ENCODE measurements at regions not wholly inside any gene's neighbourhood (a gene's known extent, or its start where the extent isn't known, plus 50 kb on each side); places are given as distances from the start of the nearest gene placed in this dataset.

DNA sequence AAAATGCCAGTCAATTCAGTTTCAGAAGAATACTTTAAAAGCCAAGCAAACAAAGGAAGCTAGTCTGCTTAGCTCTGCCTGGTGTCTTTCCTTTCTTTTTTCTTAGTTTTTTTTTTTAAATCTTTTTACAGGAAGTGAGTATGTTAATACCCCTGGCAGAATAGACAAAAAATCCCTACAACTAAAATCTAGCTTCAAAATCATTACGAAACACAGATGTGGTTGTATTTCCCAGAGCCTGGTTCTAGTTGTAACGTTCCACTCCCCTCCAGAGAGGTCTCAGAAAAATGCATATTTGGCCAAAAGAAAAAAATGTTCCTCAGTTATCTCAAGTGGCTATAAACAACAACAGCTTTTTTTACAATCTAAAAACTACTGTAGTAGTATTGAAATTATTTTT, 202.1 kb upstream of the RND3 start:
- no peaks in the 10 kb centered on the region for H3K27me3 ChIP-seq
- H3K36me3 ChIP-seq, result no peaks in the 10 kb centered on the region
- H3K4me1 ChIP-seq, result no peaks in the 10 kb centered on the region
- no peak overlapping the region for H3K4me3 ChIP-seq
- no peak overlapping the region for H3K27ac ChIP-seq (replicated peaks in 1 of 4)
- TF ChIP-seq CTCF (IDR thresholded peaks at IDR 0.05) (no peak), EP300 (IDR thresholded peaks at IDR 0.05) (no peak), POLR2AphosphoS5 (IDR thresholded peaks at IDR 0.05) (no peak), POLR2A (IDR thresholded peaks at IDR 0.05; ENCODE audit: low read depth) (no peak)
- H3K9me3 ChIP-seq, result no peaks in the 10 kb centered on the region
- WGBS, result 77% methylated on average over 2 of the region's 2 CpGs
- intact Hi-C loops (cut with DNase I), result no loop called here
- DNase-seq (ENCODE audit: extremely low spot score), result no peak

GRCh38 chr2:150688016-150688415, 200.5 kb upstream of the RND3 start:
- TF ChIP-seq EP300 (IDR thresholded peaks at IDR 0.05) (no peak), CTCF (IDR thresholded peaks at IDR 0.05) (no peak), POLR2AphosphoS5 (IDR thresholded peaks at IDR 0.05) (no peak), POLR2A (IDR thresholded peaks at IDR 0.05; ENCODE audit: low read depth) (no peak)
- WGBS, result 76% methylated on average over 3 of the region's 3 CpGs
- intact Hi-C loops (cut with DNase I), result no loop called here
- no peaks in the 10 kb centered on the region for H3K27me3 ChIP-seq
- no peak overlapping the region for H3K27ac ChIP-seq (replicated peaks in 1 of 4)
- H3K4me1 ChIP-seq, result no peaks in the 10 kb centered on the region
- H3K36me3 ChIP-seq, result no peaks in the 10 kb centered on the region
- no peaks in the 10 kb centered on the region for H3K9me3 ChIP-seq
- DNase-seq (ENCODE audit: extremely low spot score), result no peak
- H3K4me3 ChIP-seq, result no peak overlapping the region

DNA sequence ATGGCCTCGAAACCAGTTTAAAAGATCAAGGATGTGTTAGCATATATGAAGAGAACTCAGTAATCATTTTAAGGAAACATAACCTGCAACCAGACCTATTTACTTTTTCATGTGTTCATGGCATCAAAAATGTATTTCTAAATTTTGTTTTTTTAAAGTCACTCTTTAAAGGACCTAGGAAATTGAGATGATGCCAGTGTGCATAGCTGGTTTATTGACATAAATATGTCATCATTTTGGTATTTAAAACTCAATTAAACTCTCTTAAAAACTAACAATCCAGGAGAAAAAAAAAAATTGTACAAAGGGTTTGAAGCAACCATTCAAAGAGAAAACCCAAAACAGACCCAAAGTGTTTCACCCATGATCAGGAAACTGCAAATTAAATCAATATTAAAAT, 198.9 kb upstream of the RND3 start:
- DNase-seq (ENCODE audit: extremely low spot score), result no peak
- intact Hi-C loops (cut with DNase I), result no loop called here
- H3K36me3 ChIP-seq, result no peaks in the 10 kb centered on the region
- no peak overlapping the region for H3K27ac ChIP-seq (replicated peaks in 1 of 4)
- no peaks in the 10 kb centered on the region for H3K27me3 ChIP-seq
- TF ChIP-seq POLR2AphosphoS5 (IDR thresholded peaks at IDR 0.05) (no peak), POLR2A (IDR thresholded peaks at IDR 0.05; ENCODE audit: low read depth) (no peak), CTCF (IDR thresholded peaks at IDR 0.05) (no peak), EP300 (IDR thresholded peaks at IDR 0.05) (no peak)
- peaks cover 0 to 1% (median under 1%) of the 10 kb centered on the region in 4 donors for H3K9me3 ChIP-seq
- H3K4me1 ChIP-seq, result no peaks in the 10 kb centered on the region
- no peak overlapping the region for H3K4me3 ChIP-seq
- WGBS, result 97% methylated on average over 1 of the region's 1 CpG

DNA sequence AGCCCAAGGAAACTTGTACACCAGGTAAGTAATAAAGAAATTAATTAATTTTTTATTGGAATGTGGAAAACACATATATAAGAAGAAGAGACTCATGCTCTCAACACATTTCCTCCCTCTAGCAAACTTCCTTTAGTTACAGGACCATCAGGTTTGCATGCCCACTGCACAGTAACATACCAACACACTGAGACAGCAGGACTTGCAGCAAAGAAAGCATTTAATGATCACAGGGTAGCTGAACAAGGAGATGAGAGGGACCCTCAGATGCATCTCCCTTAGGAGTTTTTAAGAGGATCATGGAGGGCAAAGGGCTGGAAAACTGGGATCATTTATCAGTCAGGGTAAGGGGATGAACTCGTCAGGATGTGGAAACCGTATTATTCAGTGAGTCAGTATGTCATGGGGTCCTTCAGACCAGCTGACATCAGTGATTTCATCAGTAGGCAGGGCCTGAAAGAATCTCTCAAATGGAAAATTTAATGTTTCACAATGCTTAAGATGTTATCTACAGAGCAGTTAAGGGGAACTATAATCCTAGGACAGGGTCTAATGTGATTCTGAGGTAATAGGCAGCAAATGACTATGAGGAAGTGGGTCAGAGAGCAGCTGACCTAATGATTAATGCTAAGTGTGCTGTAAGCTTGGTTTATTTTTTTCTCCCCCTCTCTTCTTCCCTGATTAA, 193.8 kb upstream of the RND3 start:
- H3K27ac ChIP-seq (replicated peaks in 1 of 4), result no peak overlapping the region
- no peaks in the 10 kb centered on the region for H3K27me3 ChIP-seq
- no peak for DNase-seq (ENCODE audit: extremely low spot score)
- H3K4me3 ChIP-seq, result no peak overlapping the region
- no peaks in the 10 kb centered on the region for H3K36me3 ChIP-seq
- TF ChIP-seq CTCF (IDR thresholded peaks at IDR 0.05) (no peak), EP300 (IDR thresholded peaks at IDR 0.05) (no peak)
- intact Hi-C loops (cut with DNase I), result no loop called here
- no peaks in the 10 kb centered on the region for H3K4me1 ChIP-seq
- 92% methylated on average over 2 of the region's 2 CpGs for WGBS
- H3K9me3 ChIP-seq, result peaks cover 0 to 6% (median 2%) of the 10 kb centered on the region in 4 donors

All from esophagus muscularis mucosa (tissue), 4 donors.